GM12878 (cell line): ENCODE measurements at regions not wholly inside any gene's neighbourhood (a gene's known extent, or its start where the extent isn't known, plus 50 kb on each side); places are given as distances from the start of the nearest gene placed in this dataset.

Experiments used
- ATAC-seq: fragments of 200-7000 bp; cut with Tn5 transposase; 3 replicates; pipeline ENCODE4 v1.9.1; 2020; ENCODE audit warnings: mild to moderate bottlenecking, moderate library complexity
- BruUV-seq: library from RNA; stranded (reverse); fragments of 400-500 nt; replicated peaks from 2 replicates; lab custom pipeline; 2021; lab: Mats Ljungman, UMichigan
- CTCF ChIA-PET: fragments of 300-600 bp; sonication (Branson Sonifier 250); formaldehyde crosslinking; extraction: SDS; loops from one replicate; lab custom pipeline; 2021; ENCODE audit warnings: inconsistent platforms; lab: Yijun Ruan, JAX
- POLR2A ChIA-PET: fragments of 350-600 bp; formaldehyde crosslinking; extraction: SDS; loops from one replicate; lab custom pipeline; 2021; ENCODE audit warnings: inconsistent platforms; lab: Charles Lee
- RAD21 ChIA-PET: fragments of 300-600 bp; sonication (Branson Sonifier 250); formaldehyde crosslinking; loops from one replicate; lab custom pipeline; 2023; ENCODE audit warnings: antibody characterized with exemption; ENCODE audit not compliant: unreplicated experiment; lab: Charles Lee
- SMC1A ChIA-PET: fragments of 300-600 bp; sonication (Branson Sonifier 250); formaldehyde crosslinking; loops from one replicate; lab custom pipeline; 2023; ENCODE audit not compliant: unreplicated experiment, uncharacterized antibody; lab: Charles Lee
- DNase-seq: peaks from one replicate; pipeline ENCODE4 v3.0.0-alpha.2; 2011; ENCODE audit warnings: low read depth, low spot score
- FAIRE-seq: peaks from 3 replicates; lab custom pipeline; 2011; peaks lifted over from hg19 to GRCh38; lab: Jason Lieb, UNC
- H2AFZ ChIP-seq: 2 replicates; pipeline ENCODE4 v1.6.0; 2011; ENCODE audit warnings: low read depth, low read length, control low read depth; ENCODE audit not compliant: control insufficient read depth
- H3K27ac ChIP-seq: 2 replicates; pipeline ENCODE4 v1.5.1; 2011; ENCODE audit warnings: control low read depth; ENCODE audit not compliant: control insufficient read depth, insufficient read depth
- H3K27me3 ChIP-seq, 2 experiments: replicated peaks in 1 of 2; 2 replicates each; pipeline versions ENCODE4 v1.6.0 to v1.6.1; 2011; ENCODE audit warnings: low read length in 1 of 2; ENCODE audit not compliant: control insufficient read depth in 2 of 2, insufficient read depth in 2 of 2
- H3K36me3 ChIP-seq, 2 experiments: 2 replicates each; pipeline ENCODE4 v1.5.1; 2011; ENCODE audit warnings: low read length in 1 of 2; ENCODE audit not compliant: control insufficient read depth in 2 of 2, insufficient read depth in 2 of 2
- H3K4me1 ChIP-seq: 2 replicates; pipeline ENCODE4 v1.6.1; 2011; ENCODE audit warnings: mild to moderate bottlenecking, low read length, moderate library complexity, mixed read lengths; ENCODE audit not compliant: control insufficient read depth, insufficient read depth
- H3K4me2 ChIP-seq: 2 replicates; pipeline ENCODE4 v1.6.0; 2011; ENCODE audit warnings: control low read depth; ENCODE audit not compliant: control insufficient read depth, insufficient read depth
- H3K4me3 ChIP-seq: fragments of 200-600 bp; sonication (generic); 2 replicates; pipeline ENCODE4 v1.5.1; 2016
- H3K79me2 ChIP-seq: 2 replicates; pipeline ENCODE4 v1.6.0; 2011; ENCODE audit warnings: low read length; ENCODE audit not compliant: control insufficient read depth, insufficient read depth
- H3K9ac ChIP-seq: 2 replicates; pipeline ENCODE4 v1.8.0; 2011; ENCODE audit warnings: low read length, control low read depth, mixed read lengths; ENCODE audit not compliant: control insufficient read depth, insufficient read depth
- H3K9me3 ChIP-seq: replicated peaks from 3 replicates; pipeline ENCODE4 v1.5.1; 2011; ENCODE audit warnings: mild to moderate bottlenecking, low read length; ENCODE audit not compliant: control insufficient read depth, insufficient read depth
- H4K20me1 ChIP-seq: 2 replicates; pipeline ENCODE4 v1.6.0; 2011; ENCODE audit not compliant: control insufficient read depth, insufficient read depth
- BRCA1 ChIP-seq: IDR thresholded peaks from 2 replicates; pipeline ENCODE4 v1.6.1; 2011; ENCODE audit warnings: low read depth, low read length, improper control_type of control experiment
- EP300 ChIP-seq, 2 experiments: fragments of 150-350 bp in 1 of 2; IDR thresholded peaks; 2 replicates each; pipeline ENCODE4 v1.6.1; 2011 to 2012; ENCODE audit warnings: low read depth in 2 of 2, low read length in 2 of 2, borderline replicate concordance in 1 of 2, improper control_type of control experiment in 1 of 2, inconsistent platforms in 1 of 2; ENCODE audit not compliant: control insufficient read depth in 1 of 2
- PKNOX1 ChIP-seq: fragments of 450-650 bp; IDR thresholded peaks from 2 replicates; pipeline ENCODE4 v1.6.1; 2016; ENCODE audit warnings: mild to moderate bottlenecking
- REST ChIP-seq: IDR thresholded peaks from 2 replicates; pipeline ENCODE4 v1.6.1; 2012; ENCODE audit warnings: mild to moderate bottlenecking, low read depth, low read length
- YBX1 ChIP-seq: fragments of 450-650 bp; IDR thresholded peaks from 2 replicates; pipeline ENCODE4 v1.6.1; 2016; ENCODE audit warnings: antibody characterized with exemption
- YY1 ChIP-seq: IDR thresholded peaks from 2 replicates; pipeline ENCODE4 v1.6.1; 2011; ENCODE audit warnings: low read depth, mild to moderate bottlenecking, low read length
- ZZZ3 ChIP-seq: IDR thresholded peaks from 2 replicates; pipeline ENCODE4 v1.6.1; 2011; ENCODE audit warnings: low read depth; ENCODE audit not compliant: control insufficient read depth, insufficient read length
- WGBS: methylation state at CpG from one replicate; pipeline ENCODE4 v1.1.6; 2016; ENCODE audit warnings: low lambda C conversion rate; ENCODE audit not compliant: insufficient replicate concordance, insufficient coverage; ENCODE audit errors: missing lambda C conversion rate; 5-methylcytosine and 5-hydroxymethylcytosine counted together
- in situ Hi-C: fragments of 300-500 bp; cut with MboI; formaldehyde crosslinking; loops from 9 replicates; pipeline ENCODE4 v1.14.3; 2018; ENCODE audit warnings: mixed read lengths
- intact Hi-C: fragments of 100-400 bp; cut with micrococcal nuclease; formaldehyde crosslinking; loops from one replicate; pipeline ENCODE4 v1.14.2; 2022; ENCODE audit not compliant: unreplicated experiment
- TF ChIP-seq, protein P1 (sequence below): fragments of 450-650 bp; IDR thresholded peaks from 2 replicates; pipeline ENCODE4 v1.6.1; 2017; ENCODE audit warnings: mild to moderate bottlenecking, low read depth, inconsistent platforms; ENCODE audit not compliant: poor library complexity, severe bottlenecking

DNA sequence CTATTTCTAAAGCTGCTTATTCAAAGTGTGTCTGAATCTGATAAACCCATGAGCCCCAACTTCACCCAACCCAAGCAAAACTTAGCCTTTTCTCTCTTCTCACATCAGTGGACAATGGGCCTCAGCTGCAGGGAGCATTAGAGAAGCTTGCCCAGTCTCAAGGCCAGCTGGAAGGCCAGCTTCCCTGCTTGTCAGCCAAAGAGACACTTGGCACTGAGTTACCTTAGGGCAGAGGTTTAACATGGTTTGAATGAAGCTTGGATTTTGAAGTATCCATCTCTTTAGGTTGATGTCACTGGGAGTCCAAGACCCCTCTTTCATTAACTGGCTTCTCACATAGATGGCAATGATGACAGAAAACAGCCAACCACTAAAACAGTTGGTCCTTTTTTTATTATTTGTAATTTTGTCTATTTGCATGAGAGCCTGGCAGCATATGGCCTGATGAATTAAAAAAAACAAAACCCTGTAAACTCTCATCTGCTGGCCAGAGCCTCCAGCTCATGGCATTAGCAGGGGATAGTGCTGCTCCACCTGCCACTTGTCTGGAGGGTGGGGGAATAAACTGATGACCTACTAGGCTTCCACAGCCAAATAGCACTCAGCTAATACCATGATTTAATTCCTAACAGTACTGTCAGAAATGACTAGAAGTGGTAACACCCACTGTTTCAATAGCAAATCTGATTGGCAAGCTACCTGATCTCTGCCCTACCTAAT lies 137.0 kb downstream of the UBE2E3 start:
- Histone ChIP-seq H3K9ac (no peak overlapping the region), H3K36me3 (no peaks in the 10 kb centered on the region), H3K4me3 (no peak overlapping the region), H3K79me2 (no peaks in the 10 kb centered on the region), H2AFZ (no peak overlapping the region), H4K20me1 (no peaks in the 10 kb centered on the region), H3K9me3 (no peaks in the 10 kb centered on the region), H3K27ac (no peak overlapping the region), H3K4me1 (no peaks in the 10 kb centered on the region), H3K4me2 (no peak overlapping the region), H3K27me3 (no peaks in the 10 kb centered on the region; a peak in 1 of 4 replicates)
- no peak for DNase-seq
- RAD21 ChIA-PET: no interaction called here
- CTCF ChIA-PET: interaction anchor here (1.2 to 2.0 kb wide), 2 partner anchors 10 to 12 kb away, joined by 3 to 7 read pairs; no protein-coding TSS in a partner anchor
- TF ChIP-seq YBX1: no peak
- TF ChIP-seq, protein P1, sequence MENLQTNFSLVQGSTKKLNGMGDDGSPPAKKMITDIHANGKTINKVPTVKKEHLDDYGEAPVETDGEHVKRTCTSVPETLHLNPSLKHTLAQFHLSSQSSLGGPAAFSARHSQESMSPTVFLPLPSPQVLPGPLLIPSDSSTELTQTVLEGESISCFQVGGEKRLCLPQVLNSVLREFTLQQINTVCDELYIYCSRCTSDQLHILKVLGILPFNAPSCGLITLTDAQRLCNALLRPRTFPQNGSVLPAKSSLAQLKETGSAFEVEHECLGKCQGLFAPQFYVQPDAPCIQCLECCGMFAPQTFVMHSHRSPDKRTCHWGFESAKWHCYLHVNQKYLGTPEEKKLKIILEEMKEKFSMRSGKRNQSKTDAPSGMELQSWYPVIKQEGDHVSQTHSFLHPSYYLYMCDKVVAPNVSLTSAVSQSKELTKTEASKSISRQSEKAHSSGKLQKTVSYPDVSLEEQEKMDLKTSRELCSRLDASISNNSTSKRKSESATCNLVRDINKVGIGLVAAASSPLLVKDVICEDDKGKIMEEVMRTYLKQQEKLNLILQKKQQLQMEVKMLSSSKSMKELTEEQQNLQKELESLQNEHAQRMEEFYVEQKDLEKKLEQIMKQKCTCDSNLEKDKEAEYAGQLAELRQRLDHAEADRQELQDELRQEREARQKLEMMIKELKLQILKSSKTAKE: no peak
- TF ChIP-seq YY1: no peak
- SMC1A ChIA-PET: interaction anchor here (0.7 to 1.6 kb wide), 3 partner anchors 10 to 131 kb away, joined by 3 to 6 read pairs (median 6); no protein-coding TSS in a partner anchor
- in situ Hi-C loops: no loop called here
- POLR2A ChIA-PET: interaction anchor here (0.7 to 0.9 kb wide), 2 partner anchors 8 to 9 kb away, joined by 3 read pairs; no protein-coding TSS in a partner anchor
- intact Hi-C loops: no loop called here
- FAIRE-seq: no peak
- no peak for ATAC-seq
- no TSS peak for BruUV-seq

GRCh38 chr2:181120625-181121024 lies 140.2 kb downstream of the UBE2E3 start:
- Histone ChIP-seq H4K20me1 (no peaks in the 10 kb centered on the region), H2AFZ (no peak overlapping the region), H3K36me3 (no peaks in the 10 kb centered on the region), H3K4me3 (no peak overlapping the region), H3K9me3 (no peaks in the 10 kb centered on the region), H3K27me3 (no peaks in the 10 kb centered on the region; a peak in 1 of 4 replicates), H3K4me1 (peaks cover 10% of the 10 kb centered on the region), H3K9ac (no peak overlapping the region), H3K4me2 (no peak overlapping the region), H3K27ac (no peak overlapping the region), H3K79me2 (no peaks in the 10 kb centered on the region)
- ChIA-PET POLR2A (no interaction called here), CTCF (interaction anchor here (1.0 to 2.6 kb wide), 3 partner anchors 16 to 345 kb away, joined by 3 to 9 read pairs (median 3); no protein-coding TSS in a partner anchor), RAD21 (interaction anchor here (0.6 to 1.1 kb wide), 2 partner anchors 13 to 337 kb away, joined by 3 read pairs; partner anchors contain the start of gene ITGA4), SMC1A (interaction anchor here (0.7 to 3.1 kb wide), 5 partner anchors 9 to 39 kb away, joined by 3 to 14 read pairs (median 7); no protein-coding TSS in a partner anchor)
- BruUV-seq: no TSS peak
- FAIRE-seq (no peak), ATAC-seq (no peak), DNase-seq (no peak)
- 92% methylated on average over 1 of the region's 1 CpG for WGBS
- intact Hi-C loops (no loop called here), in situ Hi-C loops (loop anchor here (5.0 kb wide), 1 partner anchor 187 kb away; no protein-coding TSS in a partner anchor)
- no peak for TF ChIP-seq EP300 (IDR thresholded peaks at IDR 0.05; ENCODE audit: borderline replicate concordance in 1 of 2, control insufficient read depth in 1 of 2, low read depth in 2 of 2, low read length in 2 of 2)
- TF ChIP-seq BRCA1: no peak
- no peak for TF ChIP-seq REST
- TF ChIP-seq ZZZ3: no peak
- TF ChIP-seq PKNOX1: no peak
